ENCODE measurements at regions not wholly inside any gene's neighbourhood (a gene's known extent, or its start where the extent isn't known, plus 50 kb on each side); places are given as distances from the start of the nearest gene placed in this dataset.
"Not testable (repeated sequence)": the region's sequence is repeated elsewhere in the genome, so short reads cannot be mapped to it uniquely, and the experiment has no call there.

- H3K27me3 ChIP-seq (replicated peaks; ENCODE audit: insufficient read depth), result no peaks in the 10 kb centered on the region
- DNase-seq (ENCODE audit: low spot score), result no peak
- ATAC-seq (ENCODE audit: insufficient number of reproducible peaks, low FRiP score, low read depth), result no peak
- H3K4me1 ChIP-seq (ENCODE audit: control insufficient read depth in 1 of 2, low read depth in 2 of 2), result peaks cover 0 to 6% of the 10 kb centered on the region in 2 donors
- no peak overlapping the region for H3K27ac ChIP-seq
- no peaks in the 10 kb centered on the region for H3K36me3 ChIP-seq
- H3K4me3 ChIP-seq, result no peak overlapping the region
- TF ChIP-seq CTCF (IDR thresholded peaks at IDR 0.05), result no peak
- no peaks in the 10 kb centered on the region for H3K9me3 ChIP-seq
Measured at GRCh38 chr1:82377201-82377884, 576.6 kb downstream of the ADGRL2 start.

DNA sequence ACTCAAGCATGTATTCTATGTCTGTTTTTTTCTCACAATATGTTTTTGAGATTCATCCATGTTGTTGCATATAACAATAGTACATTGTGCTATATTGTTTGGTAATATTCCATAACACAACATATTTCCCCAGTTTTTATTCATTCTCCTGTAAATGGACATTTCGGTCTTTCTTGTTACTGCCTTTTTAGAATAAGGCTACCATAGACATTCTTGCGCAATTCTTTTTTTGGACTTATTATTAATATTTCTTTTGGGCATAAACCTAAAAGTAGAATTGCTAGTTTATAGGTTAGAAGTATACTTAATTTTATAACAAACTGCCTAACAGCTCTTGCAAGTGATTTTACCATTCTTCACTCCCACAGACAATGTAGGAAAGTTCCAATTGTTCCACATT, 573.0 kb downstream of the ADGRL2 start:
- Histone ChIP-seq H3K27me3 (replicated peaks; ENCODE audit: insufficient read depth) (no peaks in the 10 kb centered on the region), H3K4me1 (ENCODE audit: control insufficient read depth in 1 of 2, low read depth in 2 of 2) (peaks cover 0 to 6% of the 10 kb centered on the region in 2 donors), H3K4me3 (no peak overlapping the region), H3K36me3 (no peaks in the 10 kb centered on the region), H3K9me3 (no peaks in the 10 kb centered on the region), H3K27ac (no peak overlapping the region)
- no peak for TF ChIP-seq CTCF (IDR thresholded peaks at IDR 0.05)
- DNase-seq (ENCODE audit: low spot score) (no peak), ATAC-seq (ENCODE audit: insufficient number of reproducible peaks, low FRiP score, low read depth) (no peak)

- no peak overlapping the region for H3K27ac ChIP-seq
- DNase-seq (ENCODE audit: low spot score) (no peak), ATAC-seq (ENCODE audit: insufficient number of reproducible peaks, low FRiP score, low read depth) (no peak)
- no peaks in the 10 kb centered on the region for H3K27me3 ChIP-seq (replicated peaks; ENCODE audit: insufficient read depth)
- no peaks in the 10 kb centered on the region for H3K36me3 ChIP-seq
- no peaks in the 10 kb centered on the region for H3K4me1 ChIP-seq (ENCODE audit: control insufficient read depth in 1 of 2, low read depth in 2 of 2)
- no peaks in the 10 kb centered on the region for H3K9me3 ChIP-seq
- no peak for TF ChIP-seq CTCF (IDR thresholded peaks at IDR 0.05)
- no peak overlapping the region for H3K4me3 ChIP-seq
Measured at GRCh38 chr1:82371844-82372498, 571.2 kb downstream of the ADGRL2 start.

- no peak overlapping the region for H3K27ac ChIP-seq
- no peak overlapping the region for H3K4me3 ChIP-seq
- no peaks in the 10 kb centered on the region for H3K27me3 ChIP-seq (replicated peaks; ENCODE audit: insufficient read depth)
- no peak for TF ChIP-seq CTCF (IDR thresholded peaks at IDR 0.05)
- no peaks in the 10 kb centered on the region for H3K4me1 ChIP-seq (ENCODE audit: control insufficient read depth in 1 of 2, low read depth in 2 of 2)
- DNase-seq (ENCODE audit: low spot score), result no peak
- no peak for ATAC-seq (ENCODE audit: insufficient number of reproducible peaks, low FRiP score, low read depth)
- no peaks in the 10 kb centered on the region for H3K36me3 ChIP-seq
- H3K9me3 ChIP-seq, result no peaks in the 10 kb centered on the region
Measured at GRCh38 chr1:82367456-82367855, 566.7 kb downstream of the ADGRL2 start.

- ATAC-seq (ENCODE audit: insufficient number of reproducible peaks, low FRiP score, low read depth) (no peak), DNase-seq (ENCODE audit: low spot score) (no peak)
- Histone ChIP-seq H3K4me3 (no peak overlapping the region), H3K9me3 (no peaks in the 10 kb centered on the region), H3K27me3 (replicated peaks; ENCODE audit: insufficient read depth) (no peaks in the 10 kb centered on the region), H3K27ac (no peak overlapping the region), H3K36me3 (no peaks in the 10 kb centered on the region), H3K4me1 (ENCODE audit: control insufficient read depth in 1 of 2, low read depth in 2 of 2) (no peaks in the 10 kb centered on the region)
- TF ChIP-seq CTCF (IDR thresholded peaks at IDR 0.05), result no peak
Measured at GRCh38 chr1:82366689-82367088, 566.0 kb downstream of the ADGRL2 start.

DNA sequence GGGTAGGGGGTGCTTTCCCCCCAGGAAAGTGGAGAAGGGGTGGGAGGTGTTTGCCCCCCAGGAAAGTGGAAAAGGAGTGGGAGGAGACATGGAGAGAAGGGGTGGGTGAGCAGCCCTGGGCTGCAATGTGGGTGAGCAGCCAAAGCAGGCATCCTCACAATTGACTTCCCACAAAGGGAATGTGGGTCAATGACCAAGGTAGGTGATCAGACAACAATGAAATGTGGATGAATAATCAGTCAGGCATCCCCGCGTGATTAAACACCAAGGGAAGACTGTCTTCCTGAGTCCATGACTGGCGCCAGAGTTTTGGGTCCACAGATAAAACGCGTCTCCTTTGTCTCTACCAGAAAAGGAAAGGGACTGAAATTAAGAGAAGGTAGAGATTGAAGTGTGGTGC, 558.8 kb downstream of the ADGRL2 start:
- not testable (repeated sequence) for H3K36me3 ChIP-seq; DNase-seq (ENCODE audit: low spot score); H3K4me1 ChIP-seq (ENCODE audit: control insufficient read depth in 1 of 2, low read depth in 2 of 2); ATAC-seq (ENCODE audit: insufficient number of reproducible peaks, low FRiP score, low read depth); H3K9me3 ChIP-seq; H3K4me3 ChIP-seq; H3K27ac ChIP-seq; H3K27me3 ChIP-seq (replicated peaks; ENCODE audit: insufficient read depth)

DNA sequence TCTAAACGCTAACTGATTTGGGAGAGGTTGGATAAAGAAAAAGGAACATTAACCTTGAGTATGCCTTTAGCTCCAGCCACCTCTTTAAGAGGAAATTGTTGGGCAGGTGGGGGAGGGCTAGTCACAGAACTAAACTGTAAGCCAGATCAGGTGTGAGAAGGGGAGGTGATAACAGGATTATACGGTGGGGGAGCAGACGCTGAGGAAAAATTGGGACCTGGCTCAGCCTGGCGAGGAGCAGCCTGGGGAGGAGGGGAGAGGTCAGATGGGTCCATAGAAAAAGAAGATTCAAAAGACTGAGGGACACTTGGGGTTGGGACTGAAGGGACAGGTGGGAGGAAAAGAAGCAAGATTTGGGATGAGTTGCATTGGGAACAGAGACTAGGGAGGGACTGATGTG, 558.0 kb downstream of the ADGRL2 start:
- not testable (repeated sequence) for H3K4me1 ChIP-seq (ENCODE audit: control insufficient read depth in 1 of 2, low read depth in 2 of 2); ATAC-seq (ENCODE audit: insufficient number of reproducible peaks, low FRiP score, low read depth); H3K27me3 ChIP-seq (replicated peaks; ENCODE audit: insufficient read depth); H3K9me3 ChIP-seq; DNase-seq (ENCODE audit: low spot score); H3K4me3 ChIP-seq; H3K27ac ChIP-seq; H3K36me3 ChIP-seq

DNA sequence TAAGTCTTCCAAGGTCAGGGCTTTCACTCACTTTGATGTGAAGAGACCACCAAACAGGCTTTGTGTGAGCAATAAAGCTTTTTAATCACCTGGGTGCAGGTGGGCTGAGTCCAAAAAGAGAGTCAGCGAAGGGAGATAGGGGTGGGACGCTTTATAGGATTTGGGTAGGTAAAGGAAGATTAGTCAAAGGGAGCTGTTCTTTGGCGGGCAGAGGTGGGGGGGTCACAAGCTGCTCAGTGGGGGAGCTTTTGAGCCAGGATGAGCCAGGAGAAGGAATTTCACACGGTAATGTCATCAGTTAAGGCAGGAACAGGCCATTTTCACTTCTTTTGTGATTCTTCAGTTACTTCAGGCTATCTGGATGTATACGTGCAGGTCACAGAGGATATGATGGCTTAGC, 553.8 kb downstream of the ADGRL2 start:
- ATAC-seq (ENCODE audit: insufficient number of reproducible peaks, low FRiP score, low read depth); H3K36me3 ChIP-seq; H3K4me1 ChIP-seq (ENCODE audit: control insufficient read depth in 1 of 2, low read depth in 2 of 2); H3K27me3 ChIP-seq (replicated peaks; ENCODE audit: insufficient read depth); H3K9me3 ChIP-seq; H3K27ac ChIP-seq; H3K4me3 ChIP-seq; DNase-seq (ENCODE audit: low spot score): not testable (repeated sequence)

Measured in thoracic aorta (tissue), 2 donors.